ENCODE measurements at regions not wholly inside any gene's neighbourhood (a gene's known extent, or its start where the extent isn't known, plus 50 kb on each side); places are given as distances from the start of the nearest gene placed in this dataset.

DNA sequence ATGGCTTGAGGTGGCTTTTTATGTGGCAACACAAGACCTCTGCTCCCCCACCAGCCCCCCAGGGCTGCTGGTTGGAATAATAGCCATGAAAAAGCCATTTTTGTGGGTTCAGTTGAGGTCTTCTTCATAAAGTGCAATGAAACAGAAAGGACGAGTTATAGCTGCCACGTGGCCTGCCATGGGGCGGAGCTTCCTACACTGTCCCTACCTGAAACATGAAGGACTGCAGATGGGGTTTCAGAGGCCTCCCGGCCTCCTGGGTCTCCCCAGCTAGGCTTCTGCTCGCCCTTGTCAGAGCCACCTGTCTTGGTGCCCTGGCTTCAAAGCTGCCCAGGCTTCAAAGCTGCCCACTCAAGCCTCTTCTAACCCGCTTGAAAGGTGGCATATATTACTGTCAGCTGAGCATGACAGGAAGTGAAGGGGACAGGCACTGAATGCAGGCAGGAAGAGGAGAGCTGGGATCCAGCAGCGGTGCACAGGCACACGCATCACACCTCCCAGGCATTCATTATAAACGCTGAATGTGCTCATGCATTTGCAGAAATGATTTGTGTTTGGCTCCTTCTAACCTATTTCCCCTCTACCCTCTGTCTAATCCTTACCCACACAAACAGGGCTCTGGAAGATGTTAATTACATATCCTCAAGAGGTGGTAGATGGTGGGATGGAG lies 245.9 kb upstream of the PODXL start:
- Histone ChIP-seq H3K4me3 (ENCODE audit: low read depth, low read length, poor library complexity, severe bottlenecking) (no peak overlapping the region), H3K36me3 (ENCODE audit: insufficient read depth, low read length) (no peaks in the 10 kb centered on the region), H3K9ac (ENCODE audit: low read length) (no peak overlapping the region), H2AFZ (ENCODE audit: low read length) (no peak overlapping the region), H3K4me1 (ENCODE audit: insufficient read depth, low read length, severe bottlenecking) (no peaks in the 10 kb centered on the region), H3K4me2 (ENCODE audit: low read length) (no peak overlapping the region), H3K27me3 (ENCODE audit: insufficient read depth, low read length) (no peaks in the 10 kb centered on the region), H3F3A (ENCODE audit: insufficient read depth, low read length) (no peaks in the 10 kb centered on the region), H3K9me3 (ENCODE audit: low read length) (no peaks in the 10 kb centered on the region), H4K20me1 (ENCODE audit: insufficient read depth, low read length) (no peaks in the 10 kb centered on the region), H3K27ac (ENCODE audit: low read depth, low read length, poor library complexity, severe bottlenecking) (no peak overlapping the region), H3K9me2 (ENCODE audit: low read depth, low read length) (no peaks in the 10 kb centered on the region), H3K79me2 (ENCODE audit: insufficient read depth, low read length) (no peaks in the 10 kb centered on the region)
- no peak for TF ChIP-seq EZH2 (IDR thresholded peaks at IDR 0.05; ENCODE audit: borderline replicate concordance, low read length)
- TF ChIP-seq CTCF (IDR thresholded peaks at IDR 0.05; ENCODE audit: low read length), result no peak

- H3K27ac ChIP-seq (ENCODE audit: low read depth, low read length, poor library complexity, severe bottlenecking), result no peak overlapping the region
- H3K4me1 ChIP-seq (ENCODE audit: insufficient read depth, low read length, severe bottlenecking), result no peaks in the 10 kb centered on the region
- TF ChIP-seq EZH2 (IDR thresholded peaks at IDR 0.05; ENCODE audit: borderline replicate concordance, low read length) (no peak), CTCF (IDR thresholded peaks at IDR 0.05; ENCODE audit: low read length) (no peak)
- no peak overlapping the region for H3K9ac ChIP-seq (ENCODE audit: low read length)
- H2AFZ ChIP-seq (ENCODE audit: low read length), result no peak overlapping the region
- no peaks in the 10 kb centered on the region for H3F3A ChIP-seq (ENCODE audit: insufficient read depth, low read length)
- no peaks in the 10 kb centered on the region for H3K79me2 ChIP-seq (ENCODE audit: insufficient read depth, low read length)
- no peaks in the 10 kb centered on the region for H3K27me3 ChIP-seq (ENCODE audit: insufficient read depth, low read length)
- no peaks in the 10 kb centered on the region for H3K36me3 ChIP-seq (ENCODE audit: insufficient read depth, low read length)
- no peaks in the 10 kb centered on the region for H3K9me2 ChIP-seq (ENCODE audit: low read depth, low read length)
- no peak overlapping the region for H3K4me3 ChIP-seq (ENCODE audit: low read depth, low read length, poor library complexity, severe bottlenecking)
- H3K9me3 ChIP-seq (ENCODE audit: low read length), result no peaks in the 10 kb centered on the region
- no peak overlapping the region for H3K4me2 ChIP-seq (ENCODE audit: low read length)
- H4K20me1 ChIP-seq (ENCODE audit: insufficient read depth, low read length), result no peaks in the 10 kb centered on the region
Observed at GRCh38 chr7:131800531-131800930, 244.1 kb upstream of the PODXL start.

DNA sequence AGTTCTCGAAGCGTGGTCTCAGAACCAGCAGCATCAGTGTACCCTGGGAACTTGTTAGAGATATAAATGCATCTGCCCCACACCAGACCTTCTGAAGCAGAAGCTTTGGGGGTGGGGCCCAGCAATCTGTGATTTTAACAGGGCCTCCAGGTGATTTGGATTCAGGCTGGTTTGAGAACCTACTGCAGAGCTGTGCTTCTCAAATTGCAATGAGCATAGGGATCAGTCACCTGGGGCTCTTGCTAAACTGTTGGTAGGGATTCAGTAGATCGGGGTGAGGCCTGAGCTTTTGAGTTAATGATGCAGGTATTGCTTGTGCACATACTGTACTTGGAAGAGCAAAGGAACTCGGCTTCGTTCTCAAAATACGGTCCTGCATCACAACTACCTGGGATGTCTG lies 243.6 kb upstream of the PODXL start:
- no peaks in the 10 kb centered on the region for H3K27me3 ChIP-seq (ENCODE audit: insufficient read depth, low read length)
- H3K9ac ChIP-seq (ENCODE audit: low read length), result no peak overlapping the region
- H3F3A ChIP-seq (ENCODE audit: insufficient read depth, low read length), result no peaks in the 10 kb centered on the region
- H3K4me2 ChIP-seq (ENCODE audit: low read length), result no peak overlapping the region
- no peak overlapping the region for H2AFZ ChIP-seq (ENCODE audit: low read length)
- no peak for TF ChIP-seq CTCF (IDR thresholded peaks at IDR 0.05; ENCODE audit: low read length)
- TF ChIP-seq EZH2 (IDR thresholded peaks at IDR 0.05; ENCODE audit: borderline replicate concordance, low read length), result no peak
- no peaks in the 10 kb centered on the region for H3K9me3 ChIP-seq (ENCODE audit: low read length)
- no peaks in the 10 kb centered on the region for H3K4me1 ChIP-seq (ENCODE audit: insufficient read depth, low read length, severe bottlenecking)
- H3K9me2 ChIP-seq (ENCODE audit: low read depth, low read length), result no peaks in the 10 kb centered on the region
- H4K20me1 ChIP-seq (ENCODE audit: insufficient read depth, low read length), result no peaks in the 10 kb centered on the region
- H3K79me2 ChIP-seq (ENCODE audit: insufficient read depth, low read length), result no peaks in the 10 kb centered on the region
- H3K36me3 ChIP-seq (ENCODE audit: insufficient read depth, low read length), result no peaks in the 10 kb centered on the region
- H3K4me3 ChIP-seq (ENCODE audit: low read depth, low read length, poor library complexity, severe bottlenecking), result no peak overlapping the region
- no peak overlapping the region for H3K27ac ChIP-seq (ENCODE audit: low read depth, low read length, poor library complexity, severe bottlenecking)
